GM23248 (cell line): ENCODE measurements at regions not wholly inside any gene's neighbourhood (a gene's known extent, or its start where the extent isn't known, plus 50 kb on each side); places are given as distances from the start of the nearest gene placed in this dataset.
"Not testable (repeated sequence)": the region's sequence is repeated elsewhere in the genome, so short reads cannot be mapped to it uniquely, and the experiment has no call there.

Experiments used
- DNase-seq: peaks from one replicate; pipeline ENCODE4 v3.0.0-alpha.2; 2015
- H2AFZ ChIP-seq: fragments of 200-600 bp; sonication (generic); 2 replicates; pipeline ENCODE4 v1.6.1; 2016; ENCODE audit warnings: antibody characterized with exemption
- H3F3A ChIP-seq: fragments of 200-600 bp; sonication (generic); 2 replicates; pipeline ENCODE4 v1.6.1; 2016; ENCODE audit warnings: mild to moderate bottlenecking, antibody characterized with exemption, mixed run types; ENCODE audit not compliant: insufficient read depth
- H3K27ac ChIP-seq: fragments of 200-600 bp; sonication (generic); 2 replicates; pipeline ENCODE4 v1.5.1; 2016; ENCODE audit warnings: mild to moderate bottlenecking
- H3K27me3 ChIP-seq: fragments of 200-600 bp; sonication (generic); replicated peaks from 2 replicates; pipeline ENCODE4 v1.6.1; 2016; ENCODE audit warnings: mild to moderate bottlenecking; ENCODE audit not compliant: insufficient read depth
- H3K36me3 ChIP-seq: fragments of 200-600 bp; sonication (generic); 2 replicates; pipeline ENCODE4 v1.6.1; 2016; ENCODE audit warnings: low read depth, mild to moderate bottlenecking
- H3K4me1 ChIP-seq: fragments of 200-600 bp; sonication (generic); 2 replicates; pipeline ENCODE4 v1.6.1; 2016; ENCODE audit warnings: mild to moderate bottlenecking; ENCODE audit not compliant: insufficient read depth
- H3K4me2 ChIP-seq: fragments of 200-600 bp; sonication (generic); one replicate; pipeline ENCODE4 v1.6.1; 2016; ENCODE audit warnings: mild to moderate bottlenecking; ENCODE audit not compliant: unreplicated experiment
- H3K4me3 ChIP-seq: fragments of 200-600 bp; sonication (generic); 2 replicates; pipeline ENCODE4 v1.5.1; 2016; ENCODE audit warnings: mild to moderate bottlenecking
- H3K79me2 ChIP-seq: fragments of 200-600 bp; sonication (generic); 2 replicates; pipeline ENCODE4 v1.6.1; 2016; ENCODE audit warnings: mild to moderate bottlenecking; ENCODE audit not compliant: insufficient read depth
- H3K9ac ChIP-seq: fragments of 200-600 bp; sonication (generic); 2 replicates; pipeline ENCODE4 v1.6.1; 2016; ENCODE audit warnings: mild to moderate bottlenecking
- H3K9me2 ChIP-seq: fragments of 200-600 bp; sonication (generic); 2 replicates; pipeline ENCODE4 v1.6.1; 2016; ENCODE audit warnings: mixed run types, mild to moderate bottlenecking, moderate library complexity; ENCODE audit not compliant: insufficient read depth
- H3K9me3 ChIP-seq: fragments of 200-600 bp; sonication (generic); one replicate; pipeline ENCODE4 v1.6.1; 2017; ENCODE audit warnings: low read depth
- H4K20me1 ChIP-seq: fragments of 200-600 bp; sonication (generic); 2 replicates; pipeline ENCODE4 v1.6.0; 2016; ENCODE audit not compliant: insufficient read depth
- EZH2 ChIP-seq: fragments of 200-600 bp; sonication (generic); IDR thresholded peaks from 2 replicates; pipeline ENCODE4 v1.6.1; 2018; ENCODE audit warnings: antibody characterized with exemption, mild to moderate bottlenecking; ENCODE audit not compliant: insufficient read depth, poor library complexity, severe bottlenecking
- EZH2phosphoT487 ChIP-seq: fragments of 200-600 bp; sonication (generic); IDR thresholded peaks from 2 replicates; pipeline ENCODE4 v1.6.1; 2018; ENCODE audit warnings: antibody characterized with exemption, moderate library complexity, mild to moderate bottlenecking, low read depth; ENCODE audit not compliant: insufficient read depth
- WGBS, 2 experiments: methylation state at CpG; one replicate each; pipeline ENCODE4 v1.1.6; 2015 to 2017; ENCODE audit warnings: low lambda C conversion rate in 2 of 2, low coverage in 1 of 2; ENCODE audit errors: missing lambda C conversion rate in 2 of 2; 5-methylcytosine and 5-hydroxymethylcytosine counted together
- in situ Hi-C: fragments of 300-500 bp; cut with MboI; formaldehyde crosslinking; loops from 2 replicates; pipeline ENCODE4 v1.15.0; 2020

- H3K27ac ChIP-seq: no peak overlapping the region
- H3F3A ChIP-seq: peaks cover 38% of the 10 kb centered on the region
- H4K20me1 ChIP-seq: no peaks in the 10 kb centered on the region
- no peaks in the 10 kb centered on the region for H3K79me2 ChIP-seq
- H3K9ac ChIP-seq: no peak overlapping the region
- H3K36me3 ChIP-seq: no peaks in the 10 kb centered on the region
- DNase-seq: peak; percentile 92
- H3K9me2 ChIP-seq: no peaks in the 10 kb centered on the region
- H3K9me3 ChIP-seq: no peaks in the 10 kb centered on the region
- H3K4me1 ChIP-seq: peaks cover 41% of the 10 kb centered on the region
- no peak overlapping the region for H3K4me3 ChIP-seq
- H3K27me3 ChIP-seq: no peaks in the 10 kb centered on the region
- WGBS, 2 experiments: 4 to 10% methylated on average over 2 of the region's 2 CpGs
- no peak overlapping the region for H2AFZ ChIP-seq
- in situ Hi-C loops: no loop called here
- no peak for TF ChIP-seq EZH2phosphoT487
- no peak for TF ChIP-seq EZH2
- peak overlapping the region; percentile 46 for H3K4me2 ChIP-seq
These were observed 55.2 kb upstream of the MRTFB start for GRCh38 chr16:14015948-14016347.

- Histone ChIP-seq H3K4me2 (peak overlapping the region; percentile 46), H3F3A (peaks cover 38% of the 10 kb centered on the region), H3K4me1 (peaks cover 41% of the 10 kb centered on the region)
- H3K4me3 ChIP-seq, H3K79me2 ChIP-seq, H3K27me3 ChIP-seq, H3K27ac ChIP-seq, DNase-seq, H3K9me2 ChIP-seq, H3K9ac ChIP-seq, H4K20me1 ChIP-seq, H3K9me3 ChIP-seq, H2AFZ ChIP-seq, H3K36me3 ChIP-seq, in situ Hi-C loops: not testable (repeated sequence)
- WGBS, 2 experiments: 82 to 86% methylated on average over 14 to 15 of the region's 15 CpGs
These were observed 54.8 kb upstream of the MRTFB start for GRCh38 chr16:14016362-14016761.

GRCh38 chr16:14017886-14018285, 53.2 kb upstream of the MRTFB start:
- H3K4me1 ChIP-seq: peaks cover 38% of the 10 kb centered on the region
- H3K9me2 ChIP-seq: no peaks in the 10 kb centered on the region
- no peak overlapping the region for H3K27ac ChIP-seq
- no peak for TF ChIP-seq EZH2
- TF ChIP-seq EZH2phosphoT487: no peak
- no peak overlapping the region for H2AFZ ChIP-seq
- in situ Hi-C loops: no loop called here
- no peak overlapping the region for H3K4me3 ChIP-seq
- no peaks in the 10 kb centered on the region for H3K79me2 ChIP-seq
- no peaks in the 10 kb centered on the region for H4K20me1 ChIP-seq
- H3K27me3 ChIP-seq: no peaks in the 10 kb centered on the region
- H3K4me2 ChIP-seq: no peak overlapping the region
- WGBS, 2 experiments: 64 to 82% methylated on average over 2 of the region's 2 CpGs
- no peaks in the 10 kb centered on the region for H3K36me3 ChIP-seq
- no peak for DNase-seq
- H3K9me3 ChIP-seq: no peaks in the 10 kb centered on the region
- H3F3A ChIP-seq: peaks cover 34% of the 10 kb centered on the region
- H3K9ac ChIP-seq: no peak overlapping the region

GRCh38 chr16:14018851-14019250, 52.3 kb upstream of the MRTFB start:
- in situ Hi-C loops: no loop called here

GRCh38 chr16:14020141-14020540, 51.0 kb upstream of the MRTFB start:
- no peaks in the 10 kb centered on the region for H4K20me1 ChIP-seq
- TF ChIP-seq EZH2phosphoT487 (no peak), EZH2 (no peak)
- no peak overlapping the region for H3K27ac ChIP-seq
- H2AFZ ChIP-seq: no peak overlapping the region
- peaks cover 24% of the 10 kb centered on the region for H3K4me1 ChIP-seq
- H3K9me2 ChIP-seq: no peaks in the 10 kb centered on the region
- H3F3A ChIP-seq: peaks cover 11% of the 10 kb centered on the region
- H3K9me3 ChIP-seq: no peaks in the 10 kb centered on the region
- WGBS, 2 experiments: 93 to 97% methylated on average over 2 of the region's 2 CpGs
- no peak overlapping the region for H3K9ac ChIP-seq
- no peak overlapping the region for H3K4me3 ChIP-seq
- H3K36me3 ChIP-seq: no peaks in the 10 kb centered on the region
- H3K79me2 ChIP-seq: no peaks in the 10 kb centered on the region
- no peak overlapping the region for H3K4me2 ChIP-seq
- no peak for DNase-seq
- in situ Hi-C loops: no loop called here
- no peaks in the 10 kb centered on the region for H3K27me3 ChIP-seq

More at GRCh38 chr16:14018851-14019250, 52.3 kb upstream of the MRTFB start:
- Histone ChIP-seq H4K20me1 (no peaks in the 10 kb centered on the region), H3K4me2 (no peak overlapping the region), H3K4me1 (peaks cover 30% of the 10 kb centered on the region), H3K27me3 (no peaks in the 10 kb centered on the region), H3K36me3 (no peaks in the 10 kb centered on the region), H3K4me3 (no peak overlapping the region), H3K9me3 (no peaks in the 10 kb centered on the region), H3F3A (peaks cover 24% of the 10 kb centered on the region), H3K79me2 (no peaks in the 10 kb centered on the region), H3K9me2 (no peaks in the 10 kb centered on the region), H2AFZ (no peak overlapping the region), H3K27ac (no peak overlapping the region), H3K9ac (no peak overlapping the region)
- WGBS, 2 experiments: 41 to 43% methylated on average over 4 of the region's 4 CpGs
- DNase-seq: no peak
- TF ChIP-seq EZH2 (no peak), EZH2phosphoT487 (no peak)
